ENCODE measurements at regions not wholly inside any gene's neighbourhood (a gene's known extent, or its start where the extent isn't known, plus 50 kb on each side); places are given as distances from the start of the nearest gene placed in this dataset.

- Histone ChIP-seq H3K36me3 (no peaks in the 10 kb centered on the region), H3K27ac (peak overlapping the region in 1 of 4 donors; percentile 49), H3K4me1 (peaks cover 3 to 7% (median 4%) of the 10 kb centered on the region in 4 donors), H3K4me3 (no peak overlapping the region), H3K9me3 (no peaks in the 10 kb centered on the region), H3K27me3 (no peaks in the 10 kb centered on the region)
- ATAC-seq (ENCODE audit: low FRiP score in 2 of 2) (peak in 1 of 2 donors; percentile 71), DNase-seq (no peak)
- 71 to 84% methylated on average over 8 to 10 of the region's 10 CpGs for WGBS, 2 donors
- no peak for TF ChIP-seq POLR2AphosphoS5 (IDR thresholded peaks at IDR 0.05)
- no peak for TF ChIP-seq CTCF (IDR thresholded peaks at IDR 0.05)
- no peak for TF ChIP-seq EP300 (IDR thresholded peaks at IDR 0.05)
- no peak for TF ChIP-seq POLR2A (IDR thresholded peaks at IDR 0.05)
Measured at GRCh38 chr3:72171946-72172345, 387.0 kb upstream of the PROK2 start.

DNA sequence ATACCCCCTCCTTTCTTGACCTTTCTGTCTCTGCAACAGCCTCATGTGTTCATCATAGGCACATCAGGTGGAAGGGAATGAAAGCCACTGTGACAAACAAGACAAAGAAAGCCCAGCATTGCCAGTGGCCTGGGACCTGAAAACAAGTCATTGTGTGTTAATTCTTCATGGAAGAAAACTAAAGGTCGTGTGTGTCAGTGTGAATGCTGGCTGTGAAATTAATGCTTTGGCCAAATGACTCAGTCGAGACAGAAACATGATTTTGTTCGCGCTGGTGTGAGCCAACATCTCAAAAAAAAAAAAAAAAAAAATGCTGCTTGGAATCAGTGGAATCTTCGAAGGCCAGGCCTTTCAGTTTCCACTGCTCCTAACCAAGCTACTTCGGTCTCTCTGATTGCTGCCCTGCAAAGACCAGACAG, 386.5 kb upstream of the PROK2 start:
- Histone ChIP-seq H3K4me1 (peaks cover 0 to 2% (median 0%) of the 10 kb centered on the region in 4 donors), H3K36me3 (no peaks in the 10 kb centered on the region), H3K27ac (peak overlapping the region in 1 of 4 donors; percentile 49), H3K27me3 (no peaks in the 10 kb centered on the region), H3K9me3 (no peaks in the 10 kb centered on the region), H3K4me3 (no peak overlapping the region)
- 60 to 73% methylated on average over 6 of the region's 6 CpGs for whole genome bisulfite sequencing, 2 donors
- peak in 1 of 2 donors; percentile 41 for ATAC-seq (ENCODE audit: low FRiP score in 2 of 2)
- no peak for TF ChIP-seq POLR2A (IDR thresholded peaks at IDR 0.05)
- DNase-seq = no peak

- no peaks in the 10 kb centered on the region for H3K4me1 ChIP-seq
- no peak overlapping the region for H3K4me3 ChIP-seq
- WGBS, 2 donors = 89 to 100% methylated on average over 4 to 5 of the region's 5 CpGs
- no peaks in the 10 kb centered on the region for H3K36me3 ChIP-seq
- H3K27ac ChIP-seq = no peak overlapping the region
- TF ChIP-seq CTCF (IDR thresholded peaks at IDR 0.05) = no peak
- TF ChIP-seq POLR2A (IDR thresholded peaks at IDR 0.05) = no peak
- TF ChIP-seq EP300 (IDR thresholded peaks at IDR 0.05) = no peak
- no peak for TF ChIP-seq POLR2AphosphoS5 (IDR thresholded peaks at IDR 0.05)
- no peaks in the 10 kb centered on the region for H3K9me3 ChIP-seq
- DNase-seq (no peak), ATAC-seq (ENCODE audit: low FRiP score in 2 of 2) (no peak)
- no peaks in the 10 kb centered on the region for H3K27me3 ChIP-seq
Measured at GRCh38 chr3:72169561-72170472, 384.9 kb upstream of the PROK2 start.

- H3K36me3 ChIP-seq = no peaks in the 10 kb centered on the region
- TF ChIP-seq EP300 (IDR thresholded peaks at IDR 0.05) (no peak), CTCF (IDR thresholded peaks at IDR 0.05) (no peak), POLR2AphosphoS5 (IDR thresholded peaks at IDR 0.05) (no peak), POLR2A (IDR thresholded peaks at IDR 0.05) (no peak)
- no peak for ATAC-seq (ENCODE audit: low FRiP score in 2 of 2)
- no peaks in the 10 kb centered on the region for H3K9me3 ChIP-seq
- DNase-seq = no peak
- no peaks in the 10 kb centered on the region for H3K27me3 ChIP-seq
- H3K4me1 ChIP-seq = no peaks in the 10 kb centered on the region
- H3K4me3 ChIP-seq = no peak overlapping the region
- H3K27ac ChIP-seq = no peak overlapping the region
Measured at GRCh38 chr3:72169120-72169519, 384.2 kb upstream of the PROK2 start.

DNA sequence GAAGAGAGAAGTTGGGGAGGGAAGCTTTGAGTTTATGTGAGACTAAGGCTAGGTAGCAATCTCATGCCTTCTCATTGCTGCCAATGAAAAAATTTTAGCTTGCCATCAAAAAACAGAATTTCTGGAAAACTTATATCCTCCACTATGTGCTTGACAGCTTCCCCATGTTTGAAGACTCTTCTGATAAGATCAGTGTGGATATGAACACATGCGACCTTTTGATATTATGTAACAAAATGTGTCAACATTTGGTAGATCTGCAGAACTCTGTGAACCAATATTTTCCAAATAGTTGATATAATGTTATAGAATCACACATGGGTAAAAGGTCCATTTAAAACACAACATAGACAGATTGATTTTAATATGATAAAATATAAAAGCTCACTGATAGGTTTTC, 380.9 kb upstream of the PROK2 start:
- Histone ChIP-seq H3K27me3 (no peaks in the 10 kb centered on the region), H3K9me3 (no peaks in the 10 kb centered on the region), H3K4me3 (no peak overlapping the region), H3K36me3 (no peaks in the 10 kb centered on the region), H3K4me1 (peaks cover 0 to 8% (median 0%) of the 10 kb centered on the region in 4 donors), H3K27ac (no peak overlapping the region)
- DNase-seq = no peak
- WGBS, 2 donors = 68 to 83% methylated on average over 1 of the region's 1 CpG
- TF ChIP-seq POLR2AphosphoS5 (IDR thresholded peaks at IDR 0.05) = no peak
- TF ChIP-seq CTCF (IDR thresholded peaks at IDR 0.05) = no peak
- TF ChIP-seq POLR2A (IDR thresholded peaks at IDR 0.05) = no peak
- ATAC-seq (ENCODE audit: low FRiP score in 2 of 2) = no peak
